Lower leg skin (tissue), 4 donors: ENCODE measurements at regions not wholly inside any gene's neighbourhood (a gene's known extent, or its start where the extent isn't known, plus 50 kb on each side); places are given as distances from the start of the nearest gene placed in this dataset.

ENCODE experiments used
- DNase-seq, 2 donors: peaks; one replicate each; pipeline ENCODE4 v3.0.0-alpha.2; 2019; ENCODE audit warnings: low spot score in 2 of 2
- H3K4me3 ChIP-seq: fragments of 200-600 bp; sonication (generic); 2 replicates; pipeline ENCODE4 v1.5.1; 2017; ENCODE audit warnings: mild to moderate bottlenecking, low read depth; ENCODE audit not compliant: poor library complexity, severe bottlenecking
- CTCF ChIP-seq, 3 donors: fragments of 450-650 bp; IDR thresholded peaks; one replicate each; pipeline ENCODE4 v1.5.1; 2016; ENCODE audit warnings: antibody characterized with exemption in 3 of 3, mild to moderate bottlenecking in 3 of 3, moderate library complexity in 2 of 3
- POLR2A ChIP-seq, 2 donors: fragments of 450-650 bp; IDR thresholded peaks; one replicate each; pipeline ENCODE4 v1.6.1; 2016 to 2017; ENCODE audit warnings: antibody characterized with exemption in 2 of 2, mild to moderate bottlenecking in 1 of 2, moderate library complexity in 1 of 2
- WGBS, 2 donors: methylation state at CpG; one replicate each; pipeline ENCODE4 v1.1.5; 2018; 5-methylcytosine and 5-hydroxymethylcytosine counted together
- intact Hi-C: fragments of 100-400 bp; cut with DNase I; formaldehyde crosslinking; loops from one replicate; pipeline ENCODE4 v1.15.0; 2023; ENCODE audit warnings: low total_unique reads

GRCh38 chr15:31442226-31442625, 115.6 kb downstream of the KLF13 start:
- peak in 1 of 2 donors; percentile 86 for DNase-seq
- no peak overlapping the region for H3K4me3 ChIP-seq
- intact Hi-C loops: loop anchor here (5.0 kb wide), 1 partner anchor 45 kb away; no protein-coding TSS in a partner anchor
- TF ChIP-seq POLR2A (IDR thresholded peaks at IDR 0.05): no peak
- no peak for TF ChIP-seq CTCF (IDR thresholded peaks at IDR 0.05)
- 57 to 66% methylated on average over 9 of the region's 9 CpGs for WGBS, 2 donors

DNA sequence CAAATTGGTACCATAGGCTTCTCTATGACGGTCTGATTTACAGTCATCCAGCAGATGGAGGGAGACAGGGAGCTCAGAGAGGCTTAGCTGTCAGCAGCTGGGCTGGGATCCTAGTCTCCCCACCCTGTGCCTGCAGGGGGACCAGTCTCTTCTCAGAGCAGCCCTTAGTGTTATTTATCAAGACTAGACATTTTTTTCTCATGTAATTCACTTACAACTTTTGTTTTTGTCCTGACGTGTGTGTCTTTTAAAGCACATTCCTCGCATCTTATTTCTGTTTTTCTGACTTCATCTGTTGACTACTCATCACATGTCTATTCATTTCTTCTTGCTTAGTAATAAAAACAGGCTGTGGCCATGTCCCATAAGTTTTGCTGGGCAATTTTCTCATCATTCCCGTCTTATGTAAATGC, 116.1 kb downstream of the KLF13 start:
- TF ChIP-seq CTCF (IDR thresholded peaks at IDR 0.05) (no peak), POLR2A (IDR thresholded peaks at IDR 0.05) (no peak)
- WGBS, 2 donors: 32 to 43% methylated on average over 4 of the region's 4 CpGs
- intact Hi-C loops: loop anchor here (5.0 kb wide), 1 partner anchor 45 kb away; no protein-coding TSS in a partner anchor
- DNase-seq: peak; percentile 74 to 90
- no peak overlapping the region for H3K4me3 ChIP-seq

GRCh38 chr15:31444844-31445243, 118.2 kb downstream of the KLF13 start:
- intact Hi-C loops: loop anchor here (5.0 kb wide), 1 partner anchor 42 kb away; no protein-coding TSS in a partner anchor
- WGBS, 2 donors: 89 to 91% methylated on average over 3 of the region's 3 CpGs
- no peak for DNase-seq
- TF ChIP-seq CTCF (IDR thresholded peaks at IDR 0.05): no peak
- TF ChIP-seq POLR2A (IDR thresholded peaks at IDR 0.05): no peak
- H3K4me3 ChIP-seq: no peak overlapping the region

DNA sequence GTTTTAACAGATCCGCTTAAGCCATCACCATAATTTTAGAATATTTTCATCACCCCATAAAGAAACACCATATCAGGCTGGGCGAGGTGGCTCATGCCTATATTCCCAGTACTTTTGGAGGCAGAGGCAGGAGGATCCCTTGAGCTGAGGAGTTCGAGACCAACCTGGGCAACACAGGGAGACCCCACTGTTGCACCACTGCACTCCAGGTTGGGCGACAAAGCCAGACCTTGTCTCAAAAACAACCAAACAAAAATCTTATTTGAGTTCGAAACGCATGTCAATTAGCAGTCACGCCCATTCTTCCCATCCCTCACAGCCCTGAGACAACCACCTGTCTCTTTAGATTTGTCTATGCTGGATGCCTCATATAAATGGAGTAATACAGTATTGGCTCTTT, 119.9 kb downstream of the KLF13 start:
- 64 to 73% methylated on average over 7 of the region's 7 CpGs for WGBS, 2 donors

DNA sequence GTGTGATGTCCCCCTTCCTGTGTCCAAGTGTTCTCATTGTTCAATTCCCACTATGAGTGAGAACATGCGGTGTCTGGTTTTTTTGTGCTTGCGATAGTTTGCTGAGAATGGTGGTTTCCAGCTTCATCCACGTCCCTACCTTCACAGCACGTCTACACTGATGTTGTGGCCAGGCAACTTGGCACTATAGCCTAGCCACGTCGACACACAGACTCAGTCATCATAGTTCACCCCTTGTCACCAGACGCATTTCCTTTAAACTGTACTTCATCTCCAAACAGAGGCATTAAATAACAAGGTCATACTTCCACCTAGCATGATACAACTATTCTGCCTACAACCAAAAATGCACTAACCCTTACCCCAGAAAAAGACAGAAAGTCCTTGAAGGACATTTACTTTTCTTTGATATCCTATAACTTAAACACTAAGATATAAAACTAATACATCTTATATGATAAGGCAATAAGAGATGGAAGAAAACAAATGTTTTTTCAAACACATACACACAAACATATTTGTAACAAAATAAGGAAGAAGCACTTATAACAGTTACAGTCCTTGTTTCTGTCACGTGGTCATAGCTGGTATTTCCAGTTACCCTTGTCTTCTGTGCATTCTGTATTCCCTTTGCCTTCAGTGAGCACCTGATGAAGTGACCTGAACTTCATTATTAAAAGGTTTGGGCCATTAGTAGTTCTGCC, 121.4 kb downstream of the KLF13 start:
- no peak overlapping the region for H3K4me3 ChIP-seq
- TF ChIP-seq CTCF (IDR thresholded peaks at IDR 0.05) (no peak), POLR2A (IDR thresholded peaks at IDR 0.05) (no peak)
- DNase-seq: peak; percentile 13 to 36
- WGBS, 2 donors: 75 to 78% methylated on average over 8 of the region's 8 CpGs
- intact Hi-C loops: no loop called here

More for the DNA sequence above, 119.9 kb downstream of the KLF13 start:
- DNase-seq: peak in 1 of 2 donors; percentile 60
- H3K4me3 ChIP-seq: no peak overlapping the region
- TF ChIP-seq POLR2A (IDR thresholded peaks at IDR 0.05) (no peak), CTCF (IDR thresholded peaks at IDR 0.05) (no peak)
- intact Hi-C loops: no loop called here

DNA sequence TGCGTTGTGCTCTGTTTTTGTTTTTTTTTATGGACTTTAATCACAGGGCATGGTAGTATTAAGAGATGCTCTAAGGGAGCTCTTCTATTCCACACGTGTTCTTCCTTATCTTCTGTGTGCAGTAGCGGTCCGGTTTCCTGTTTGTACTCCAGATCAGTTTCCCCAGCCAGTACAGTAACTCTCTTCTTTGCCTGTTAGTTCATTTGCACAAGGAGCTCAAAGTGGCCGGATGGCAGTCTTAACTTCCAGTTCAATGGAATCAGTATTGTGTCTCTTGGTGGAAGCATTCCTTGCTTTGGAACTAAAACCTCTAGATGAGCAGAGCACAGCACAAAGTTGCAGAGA, 122.0 kb downstream of the KLF13 start:
- WGBS, 2 donors: 46 to 54% methylated on average over 5 of the region's 5 CpGs
- TF ChIP-seq POLR2A (IDR thresholded peaks at IDR 0.05): no peak
- TF ChIP-seq CTCF (IDR thresholded peaks at IDR 0.05): no peak
- intact Hi-C loops: no loop called here

More for the DNA sequence above, 122.0 kb downstream of the KLF13 start:
- H3K4me3 ChIP-seq: no peak overlapping the region
- DNase-seq: peak; percentile 12 to 37
